ENCODE measurements at regions not wholly inside any gene's neighbourhood (a gene's known extent, or its start where the extent isn't known, plus 50 kb on each side); places are given as distances from the start of the nearest gene placed in this dataset.

DNA sequence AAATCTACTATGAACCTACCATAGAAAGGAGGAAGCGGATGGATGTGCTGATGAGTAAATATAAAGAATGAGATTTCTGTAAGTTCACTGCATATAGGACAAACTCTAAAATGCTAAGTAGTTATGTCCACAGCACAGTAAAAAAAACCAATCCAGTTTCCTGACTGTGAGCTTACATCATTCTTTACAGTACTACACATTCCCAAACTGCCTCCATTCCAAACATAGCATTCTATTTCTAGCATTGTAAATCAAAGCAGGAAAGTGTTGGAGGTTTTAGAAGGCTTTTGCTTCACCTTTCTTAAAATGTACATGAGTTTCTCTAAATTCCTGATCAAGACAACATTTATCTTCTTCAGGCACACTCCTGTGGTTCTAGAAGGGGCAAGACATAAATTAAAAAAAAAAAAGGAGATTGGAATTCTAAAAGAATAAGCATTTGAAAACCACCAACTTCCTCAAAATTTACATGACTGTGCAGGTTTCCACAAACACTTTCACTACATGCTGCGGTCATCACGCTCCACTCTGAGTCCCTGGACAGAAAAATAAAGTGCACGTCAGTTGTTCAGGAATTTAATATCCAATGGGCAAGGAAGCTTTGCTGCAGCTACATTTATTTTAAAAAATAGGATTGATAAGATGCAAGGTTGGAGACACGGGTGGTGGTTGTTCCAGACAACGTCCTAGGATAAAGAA, 297.6 kb upstream of the STS start:
- TF ChIP-seq, protein P1, sequence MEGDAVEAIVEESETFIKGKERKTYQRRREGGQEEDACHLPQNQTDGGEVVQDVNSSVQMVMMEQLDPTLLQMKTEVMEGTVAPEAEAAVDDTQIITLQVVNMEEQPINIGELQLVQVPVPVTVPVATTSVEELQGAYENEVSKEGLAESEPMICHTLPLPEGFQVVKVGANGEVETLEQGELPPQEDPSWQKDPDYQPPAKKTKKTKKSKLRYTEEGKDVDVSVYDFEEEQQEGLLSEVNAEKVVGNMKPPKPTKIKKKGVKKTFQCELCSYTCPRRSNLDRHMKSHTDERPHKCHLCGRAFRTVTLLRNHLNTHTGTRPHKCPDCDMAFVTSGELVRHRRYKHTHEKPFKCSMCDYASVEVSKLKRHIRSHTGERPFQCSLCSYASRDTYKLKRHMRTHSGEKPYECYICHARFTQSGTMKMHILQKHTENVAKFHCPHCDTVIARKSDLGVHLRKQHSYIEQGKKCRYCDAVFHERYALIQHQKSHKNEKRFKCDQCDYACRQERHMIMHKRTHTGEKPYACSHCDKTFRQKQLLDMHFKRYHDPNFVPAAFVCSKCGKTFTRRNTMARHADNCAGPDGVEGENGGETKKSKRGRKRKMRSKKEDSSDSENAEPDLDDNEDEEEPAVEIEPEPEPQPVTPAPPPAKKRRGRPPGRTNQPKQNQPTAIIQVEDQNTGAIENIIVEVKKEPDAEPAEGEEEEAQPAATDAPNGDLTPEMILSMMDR (conservative IDR thresholded peaks at IDR 0.05; ENCODE audit: low read depth, low read length), result no peak
- DNase-seq (ENCODE audit: low read depth), result no peak
- no peak overlapping the region for H3K4me3 ChIP-seq (ENCODE audit: low read depth, low read length)

DNA sequence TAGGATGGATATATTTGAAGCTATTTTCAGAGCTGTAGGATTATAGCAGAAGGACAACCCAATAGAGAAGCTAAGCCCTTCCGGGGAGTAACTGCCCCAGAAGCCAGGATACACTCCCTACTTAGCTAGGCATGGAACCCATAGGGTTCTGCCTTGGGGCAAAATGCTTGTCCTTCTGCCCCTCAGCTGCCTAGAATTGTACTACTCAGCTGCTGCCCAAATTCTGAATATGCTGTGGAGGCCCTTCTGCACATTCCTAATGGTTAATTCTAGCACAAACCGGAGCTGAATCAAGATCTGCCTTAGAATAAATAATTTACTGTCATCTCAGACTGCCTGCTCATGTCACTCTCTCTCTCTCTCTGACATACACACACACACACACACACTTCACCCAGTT, 297.7 kb upstream of the VCX3A start:
- no peak overlapping the region for H3K4me3 ChIP-seq (ENCODE audit: low read depth, low read length)
- TF ChIP-seq, protein P1 (conservative IDR thresholded peaks at IDR 0.05; ENCODE audit: low read depth, low read length), result no peak
- no peak for DNase-seq (ENCODE audit: low read depth)

DNA sequence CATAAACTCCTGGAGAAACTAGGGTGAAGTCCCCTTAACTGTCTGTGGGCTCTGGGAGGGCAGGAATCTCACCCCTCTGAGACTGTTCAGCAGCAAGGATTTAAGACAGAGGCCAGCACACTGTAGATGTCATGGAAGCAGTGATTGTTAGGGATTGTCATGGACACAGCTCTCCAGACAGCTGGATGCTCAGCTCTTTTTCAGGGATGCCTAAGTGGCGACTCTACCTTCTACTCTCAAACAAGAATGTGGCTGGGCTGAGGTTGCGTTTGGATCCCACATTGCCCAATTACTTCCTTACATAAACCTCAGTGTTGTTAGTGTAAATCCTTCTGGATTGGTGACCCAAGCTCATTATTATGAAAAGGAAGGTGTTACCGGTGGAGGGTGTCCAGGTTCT, 291.9 kb upstream of the VCX3A start:
- H3K4me3 ChIP-seq (ENCODE audit: low read depth, low read length), result no peak overlapping the region
- TF ChIP-seq, protein P1 (conservative IDR thresholded peaks at IDR 0.05; ENCODE audit: low read depth, low read length), result no peak
- DNase-seq (ENCODE audit: low read depth), result no peak

DNA sequence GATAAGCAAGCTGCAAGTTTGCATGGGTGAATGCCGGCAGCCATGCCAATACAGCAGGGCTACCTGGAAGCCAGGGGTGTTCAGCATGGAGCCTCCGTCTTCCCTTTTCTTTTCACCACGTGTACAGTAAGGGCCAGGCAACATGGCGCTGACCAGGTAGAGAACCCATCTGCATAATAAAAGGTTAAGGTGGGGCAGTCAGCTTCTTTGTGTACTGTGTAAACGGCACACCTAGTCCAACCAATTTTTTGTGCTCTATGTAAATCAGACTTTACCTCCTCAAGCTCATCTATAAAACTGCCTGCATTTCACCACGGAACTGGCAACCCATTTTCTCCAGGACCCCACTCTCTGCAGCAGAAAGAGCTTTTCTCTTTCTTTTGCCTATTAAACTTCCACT, 286.8 kb upstream of the VCX3A start:
- H3K4me3 ChIP-seq (ENCODE audit: low read depth, low read length), result no peak overlapping the region
- DNase-seq (ENCODE audit: low read depth), result no peak
- TF ChIP-seq, protein P1 (conservative IDR thresholded peaks at IDR 0.05; ENCODE audit: low read depth, low read length), result no peak

DNA sequence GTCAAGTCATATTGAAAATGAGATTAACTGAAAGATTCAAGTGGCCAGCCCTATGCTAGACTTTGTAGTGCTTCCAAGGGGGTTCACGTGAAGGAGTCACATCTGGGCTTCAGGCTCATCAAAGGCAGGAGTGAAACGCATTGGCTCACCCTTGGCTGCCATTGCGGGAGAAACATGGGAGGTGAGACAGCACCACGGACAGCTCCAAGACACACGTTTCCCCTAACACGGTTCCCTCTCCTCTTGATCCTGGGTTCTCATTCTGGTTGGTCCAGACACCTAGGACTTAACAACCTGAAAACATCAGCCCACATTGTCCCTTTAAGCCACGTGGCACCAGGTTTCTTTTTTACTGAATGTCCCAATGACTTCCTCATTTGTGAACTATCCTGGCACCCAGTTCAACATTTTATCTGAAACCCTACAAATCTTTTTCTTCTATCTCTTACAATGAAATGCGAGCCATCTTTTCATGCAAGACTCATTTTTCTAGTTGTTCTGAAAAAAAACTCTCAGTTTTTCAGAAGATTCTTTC, 279.0 kb upstream of the VCX3A start:
- no peak for DNase-seq (ENCODE audit: low read depth)
- H3K4me3 ChIP-seq (ENCODE audit: low read depth, low read length), result no peak overlapping the region
- TF ChIP-seq, protein P1 (conservative IDR thresholded peaks at IDR 0.05; ENCODE audit: low read depth, low read length), result no peak

DNA sequence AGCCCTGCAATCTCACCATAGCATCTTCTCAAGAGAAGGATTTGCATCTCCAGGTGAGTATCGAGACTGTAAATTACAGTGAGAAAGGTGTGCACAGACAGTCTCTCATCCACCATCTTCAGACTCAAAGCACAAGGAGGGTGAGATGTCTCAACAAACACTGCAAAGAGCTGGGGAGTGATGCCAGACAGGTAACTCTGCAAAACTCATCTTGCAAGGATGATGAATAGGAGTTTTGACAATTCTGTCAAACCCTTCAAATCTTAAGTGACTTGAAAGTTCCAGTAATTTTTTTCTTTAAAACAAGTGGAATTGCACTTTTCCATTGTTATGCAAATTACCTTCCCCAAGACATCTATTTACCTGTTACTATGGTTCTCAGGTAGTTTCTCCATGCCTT, 277.2 kb upstream of the VCX3A start:
- no peak for DNase-seq (ENCODE audit: low read depth)
- TF ChIP-seq, protein P1 (conservative IDR thresholded peaks at IDR 0.05; ENCODE audit: low read depth, low read length), result no peak
- no peak overlapping the region for H3K4me3 ChIP-seq (ENCODE audit: low read depth, low read length)

DNA sequence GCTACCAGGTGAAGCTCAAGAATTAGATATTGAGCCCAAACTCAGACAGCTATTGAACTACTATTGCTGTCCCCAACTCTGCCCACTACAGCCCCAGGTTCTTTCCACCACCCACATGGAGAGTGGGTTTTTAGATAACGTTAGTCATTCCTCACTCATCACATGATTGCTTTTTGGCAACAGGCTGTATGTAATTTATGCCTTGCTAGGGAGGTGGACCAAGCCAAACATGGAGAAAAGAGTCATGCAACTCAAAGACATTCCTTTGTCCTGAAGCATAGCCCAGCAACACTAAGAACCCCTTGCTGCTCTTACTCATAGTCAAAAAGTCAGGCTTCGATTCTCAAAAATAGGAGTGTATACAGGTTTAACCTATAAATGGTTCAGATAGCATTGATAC, 275.9 kb upstream of the VCX3A start:
- no peak for DNase-seq (ENCODE audit: low read depth)
- H3K4me3 ChIP-seq (ENCODE audit: low read depth, low read length), result no peak overlapping the region
- TF ChIP-seq, protein P1 (conservative IDR thresholded peaks at IDR 0.05; ENCODE audit: low read depth, low read length), result no peak

Data from choroid plexus epithelial cell (primary cell).